GM18907 (cell line): ENCODE measurements at regions not wholly inside any gene's neighbourhood (a gene's known extent, or its start where the extent isn't known, plus 50 kb on each side); places are given as distances from the start of the nearest gene placed in this dataset.
"Not testable (repeated sequence)": the region's sequence is repeated elsewhere in the genome, so short reads cannot be mapped to it uniquely, and the experiment has no call there.

Source experiments
- ATAC-seq: cut with Tn5 transposase; IDR thresholded peaks from one replicate; pipeline ENCODE4 v1.9.1; 2021; ENCODE audit warnings: mild to moderate bottlenecking, moderate library complexity; ENCODE audit not compliant: unreplicated experiment

GRCh38 chr5:98259595-98259994, 513.9 kb upstream of the RGMB start:
- no peak for ATAC-seq

GRCh38 chr5:98263084-98263483, 510.4 kb upstream of the RGMB start:
- no peak for ATAC-seq

GRCh38 chr5:98268162-98268860, 505.2 kb upstream of the RGMB start:
- ATAC-seq = no peak

- no peak for ATAC-seq
Observed at GRCh38 chr5:98275980-98276379, 497.5 kb upstream of the RGMB start.

- ATAC-seq = no peak
Observed at GRCh38 chr5:98282521-98282920, 490.9 kb upstream of the RGMB start.

- no peak for ATAC-seq
Observed at GRCh38 chr5:98292496-98292895, 481.0 kb upstream of the RGMB start.

GRCh38 chr5:98296426-98296825, 477.0 kb upstream of the RGMB start:
- ATAC-seq = no peak

- no peak for ATAC-seq
Observed at GRCh38 chr5:98299435-98299834, 474.0 kb upstream of the RGMB start.

- no peak for ATAC-seq
Observed at GRCh38 chr5:98301547-98301946, 471.9 kb upstream of the RGMB start.

- ATAC-seq = no peak
Observed at GRCh38 chr5:98307811-98308210, 465.7 kb upstream of the RGMB start.

GRCh38 chr5:98308231-98308630, 465.2 kb upstream of the RGMB start:
- ATAC-seq = no peak

- no peak for ATAC-seq
Observed at GRCh38 chr5:98308960-98309359, 464.5 kb upstream of the RGMB start.

GRCh38 chr5:98309785-98310598, 463.5 kb upstream of the RGMB start:
- peak; percentile 90 for ATAC-seq

GRCh38 chr5:98314292-98314691, 459.2 kb upstream of the RGMB start:
- no peak for ATAC-seq

- no peak for ATAC-seq
Observed at GRCh38 chr5:98318386-98318785, 455.1 kb upstream of the RGMB start.

- no peak for ATAC-seq
Observed at GRCh38 chr5:98319299-98320011, 454.0 kb upstream of the RGMB start.

- no peak for ATAC-seq
Observed at GRCh38 chr5:98320343-98320742, 453.1 kb upstream of the RGMB start.

- ATAC-seq = no peak
Observed at GRCh38 chr5:98321361-98321760, 452.1 kb upstream of the RGMB start.

- not testable (repeated sequence) for ATAC-seq
Observed at GRCh38 chr5:98325187-98325586, 448.3 kb upstream of the RGMB start.

GRCh38 chr5:98328015-98328414, 445.4 kb upstream of the RGMB start:
- no peak for ATAC-seq

GRCh38 chr5:98330871-98331270, 442.6 kb upstream of the RGMB start:
- no peak for ATAC-seq

GRCh38 chr5:98333921-98334320, 439.5 kb upstream of the RGMB start:
- no peak for ATAC-seq
